Stimulated activated CD8-positive, alpha-beta memory T cell treated with anti-CD3 and anti-CD28 coated beads, Interleukin-4, amount 100 ng/mL, for 24 hours (primary cell): ENCODE measurements at regions not wholly inside any gene's neighbourhood (a gene's known extent, or its start where the extent isn't known, plus 50 kb on each side); places are given as distances from the start of the nearest gene placed in this dataset.
"Not testable (repeated sequence)": the region's sequence is repeated elsewhere in the genome, so short reads cannot be mapped to it uniquely, and the experiment has no call there.

Experiments used
- DNase-seq: peaks from one replicate; pipeline ENCODE4 v3.0.0-alpha.2; 2020; ENCODE audit warnings: low read depth

- DNase-seq: no peak
Observed at GRCh38 chr1:230556453-230556852, 85.8 kb upstream of the COG2 start.

DNA sequence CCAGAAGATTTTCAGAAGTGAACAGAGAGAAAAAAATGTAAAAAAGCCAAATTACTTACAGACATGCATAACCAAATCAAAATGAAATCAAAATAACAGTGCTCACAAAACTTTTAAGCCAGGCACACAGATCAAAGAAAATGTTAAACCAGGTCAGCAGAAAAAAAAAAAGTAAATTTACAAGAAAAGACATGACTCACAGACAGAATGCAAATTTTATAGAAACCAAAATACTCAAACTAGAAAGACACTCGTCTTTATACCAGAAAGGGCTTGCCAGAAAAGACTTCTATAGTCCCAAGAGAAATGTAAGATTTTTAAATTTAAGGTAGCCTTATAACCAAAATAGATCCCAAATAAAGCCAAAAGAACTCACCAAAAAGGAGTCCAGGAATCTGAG is 86.5 kb upstream of the COG2 start:
- no peak for DNase-seq

- DNase-seq: no peak
Observed at GRCh38 chr1:230552880-230553279, 89.4 kb upstream of the COG2 start.

DNA sequence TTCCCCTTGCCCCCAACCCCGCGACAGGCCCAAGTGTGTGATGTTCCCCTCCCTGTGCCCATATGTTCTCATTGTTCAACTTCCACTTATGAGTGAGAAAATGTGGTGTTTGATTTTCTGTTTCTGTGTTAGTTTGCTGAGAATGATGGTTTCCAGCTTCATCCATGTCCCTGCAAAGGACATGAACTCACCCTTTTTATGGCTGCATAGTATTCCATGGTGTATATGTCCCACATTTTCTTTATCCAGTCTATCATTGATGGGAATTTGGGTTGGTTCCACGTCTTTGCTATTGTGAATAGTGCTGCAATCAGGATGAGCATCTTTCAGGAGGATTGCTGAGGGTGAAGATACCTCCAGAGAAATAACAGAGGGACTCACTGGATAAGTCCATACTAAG is 91.3 kb upstream of the COG2 start:
- DNase-seq: not testable (repeated sequence)

DNA sequence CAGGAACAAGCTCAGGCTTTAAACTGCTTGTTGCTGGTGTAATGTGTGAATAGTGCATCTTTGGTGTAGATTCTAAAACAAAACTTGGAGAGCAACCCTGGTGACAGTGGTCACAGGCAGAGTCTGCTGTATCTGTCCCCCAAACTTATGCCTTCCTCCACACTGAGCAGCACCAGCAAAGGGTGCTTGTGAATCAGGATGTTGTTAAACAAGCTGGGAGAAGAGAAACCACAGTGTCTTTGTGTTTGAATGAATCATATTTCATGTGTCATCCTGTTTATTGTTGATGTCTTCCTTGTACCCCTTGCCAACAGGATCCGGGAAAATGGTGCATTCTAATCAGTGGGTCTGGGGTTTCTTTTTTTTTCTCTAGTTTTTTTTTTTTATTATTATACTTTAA is 91.9 kb upstream of the COG2 start:
- DNase-seq: no peak

DNA sequence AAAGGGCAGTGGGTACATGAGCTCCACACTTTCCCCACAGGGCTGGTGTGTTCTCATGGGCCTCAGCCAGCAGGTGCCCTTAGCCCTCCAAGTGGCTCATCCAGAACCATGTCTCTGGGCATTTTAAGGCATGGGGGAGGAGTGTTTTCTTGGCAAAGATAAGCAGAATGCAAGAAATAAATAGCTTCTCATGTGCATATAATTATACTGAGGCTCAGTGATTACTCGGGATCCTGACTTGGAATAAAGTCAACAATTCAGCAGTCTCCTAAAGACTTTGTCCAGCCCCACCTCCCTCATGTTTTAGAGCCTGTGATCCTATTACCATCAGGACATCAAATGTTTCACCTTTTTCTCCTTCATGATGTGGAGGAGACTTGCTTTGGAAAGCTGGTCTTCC is 92.7 kb upstream of the COG2 start:
- no peak for DNase-seq

DNA sequence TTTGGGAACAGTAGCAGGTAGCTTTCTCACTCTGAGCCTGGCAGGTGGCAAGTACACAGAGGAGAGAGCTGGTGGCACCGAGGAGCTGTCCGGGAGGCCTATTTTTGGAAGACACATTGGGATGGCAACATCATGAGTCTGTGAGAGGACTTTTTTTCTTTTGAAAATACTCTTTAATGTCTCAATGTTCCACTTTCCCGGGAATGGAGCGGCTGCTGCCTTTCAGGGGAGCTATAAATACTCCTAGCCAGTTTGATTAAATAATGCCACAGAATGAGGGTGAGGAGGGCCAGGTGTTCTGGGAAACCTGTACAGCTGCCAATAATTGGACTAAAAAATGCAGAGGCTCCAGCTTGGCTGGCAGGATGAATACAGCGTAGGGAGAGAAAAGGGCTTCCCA is 93.3 kb upstream of the COG2 start:
- no peak for DNase-seq

GRCh38 chr1:230548357-230548756 is 93.9 kb upstream of the COG2 start:
- DNase-seq: no peak

DNA sequence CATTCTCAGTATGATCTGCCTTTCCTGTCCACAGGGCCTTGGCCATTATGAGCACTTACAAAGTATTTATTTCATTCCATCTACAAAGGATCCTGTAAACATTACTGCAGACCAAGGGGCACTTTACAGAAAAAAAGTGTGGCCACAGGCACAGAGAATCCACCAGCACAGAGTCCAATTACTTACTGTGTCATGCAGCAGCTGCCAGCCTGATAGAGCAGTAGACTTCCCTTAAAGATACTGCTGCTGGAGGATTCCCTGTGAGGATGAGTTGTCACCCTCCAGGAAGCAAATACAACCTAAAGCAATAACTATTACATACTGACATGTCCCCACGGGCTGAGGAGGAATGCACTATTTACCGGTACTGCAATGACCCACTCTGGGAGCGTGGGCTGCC is 97.1 kb upstream of the COG2 start:
- DNase-seq: no peak

DNA sequence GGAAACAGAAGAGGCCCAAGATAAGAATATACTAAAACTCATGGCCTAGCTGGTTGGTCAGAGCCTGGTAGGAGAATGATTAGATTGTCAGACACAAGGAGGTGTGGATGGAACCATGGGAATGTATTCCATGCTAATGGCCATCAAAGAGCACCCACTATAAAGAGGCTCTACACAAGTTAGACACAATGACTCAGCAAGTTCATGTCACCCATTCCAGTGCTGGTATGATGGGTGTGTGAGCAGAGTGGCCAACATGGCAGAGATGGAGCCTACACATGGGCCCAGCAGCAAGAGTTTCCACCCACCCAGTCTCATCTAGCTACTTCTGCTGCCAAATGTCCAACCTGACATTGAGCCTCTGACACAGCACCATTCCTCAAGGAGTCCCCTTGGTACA is 97.5 kb upstream of the COG2 start:
- DNase-seq: no peak

GRCh38 chr1:230543085-230543484 is 99.2 kb upstream of the COG2 start:
- no peak for DNase-seq

DNA sequence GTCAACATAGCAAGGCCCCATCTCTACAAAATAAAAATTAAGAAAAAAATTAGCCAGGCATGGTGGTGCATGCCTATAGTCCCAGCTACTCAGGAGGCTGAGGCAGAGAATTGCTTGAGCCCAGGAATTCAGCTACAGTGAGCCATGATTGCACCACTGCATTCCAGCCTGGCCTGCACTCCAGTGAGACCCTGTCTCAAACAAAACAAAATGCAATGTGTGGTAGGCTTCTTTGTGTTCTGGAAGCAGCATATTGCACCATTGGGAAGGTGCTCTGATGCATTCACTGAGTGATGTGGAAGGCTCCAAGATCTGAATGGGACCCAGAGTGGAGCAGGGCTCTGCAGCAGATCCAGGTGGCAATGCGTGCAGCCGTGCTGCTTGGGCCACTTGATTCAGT is 99.6 kb upstream of the COG2 start:
- no peak for DNase-seq

DNA sequence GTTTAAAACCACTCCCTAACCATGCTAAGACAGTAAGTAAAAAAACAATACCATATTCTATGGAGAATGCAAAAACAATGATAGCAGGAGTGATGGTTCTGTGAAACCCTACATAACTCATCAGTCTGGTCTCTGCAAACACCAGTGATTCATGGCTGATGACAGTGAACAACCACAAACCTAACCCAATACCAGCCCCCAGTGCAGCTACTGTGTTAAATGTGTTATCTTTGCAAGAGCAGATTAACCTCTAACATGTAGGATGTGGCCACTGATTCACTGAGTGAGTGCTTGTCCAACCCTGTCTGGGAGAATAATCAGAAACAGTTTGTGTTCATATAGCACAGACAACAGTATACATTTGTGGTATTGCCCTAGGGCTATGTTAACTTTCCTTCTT is 100.2 kb upstream of the COG2 start:
- no peak for DNase-seq

DNA sequence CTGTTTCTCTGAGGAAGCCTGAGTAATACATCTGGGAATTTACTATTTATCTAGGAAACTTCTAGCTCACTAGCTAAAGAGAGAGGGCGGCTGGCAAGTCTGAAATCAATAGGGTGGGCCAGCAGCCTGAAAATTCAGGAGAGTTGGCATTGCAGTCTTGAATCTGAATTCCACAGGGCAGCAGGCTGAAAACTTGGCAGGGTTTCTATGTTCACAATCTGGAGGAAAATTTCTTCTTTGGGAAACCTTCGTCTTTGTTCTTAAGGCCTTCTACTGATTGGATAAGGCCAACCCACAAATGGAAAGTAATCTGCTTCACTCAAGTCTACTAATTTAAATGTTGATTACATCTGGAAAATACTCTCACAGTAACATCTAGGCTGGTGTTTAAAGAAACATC is 101.0 kb upstream of the COG2 start:
- DNase-seq: no peak

DNA sequence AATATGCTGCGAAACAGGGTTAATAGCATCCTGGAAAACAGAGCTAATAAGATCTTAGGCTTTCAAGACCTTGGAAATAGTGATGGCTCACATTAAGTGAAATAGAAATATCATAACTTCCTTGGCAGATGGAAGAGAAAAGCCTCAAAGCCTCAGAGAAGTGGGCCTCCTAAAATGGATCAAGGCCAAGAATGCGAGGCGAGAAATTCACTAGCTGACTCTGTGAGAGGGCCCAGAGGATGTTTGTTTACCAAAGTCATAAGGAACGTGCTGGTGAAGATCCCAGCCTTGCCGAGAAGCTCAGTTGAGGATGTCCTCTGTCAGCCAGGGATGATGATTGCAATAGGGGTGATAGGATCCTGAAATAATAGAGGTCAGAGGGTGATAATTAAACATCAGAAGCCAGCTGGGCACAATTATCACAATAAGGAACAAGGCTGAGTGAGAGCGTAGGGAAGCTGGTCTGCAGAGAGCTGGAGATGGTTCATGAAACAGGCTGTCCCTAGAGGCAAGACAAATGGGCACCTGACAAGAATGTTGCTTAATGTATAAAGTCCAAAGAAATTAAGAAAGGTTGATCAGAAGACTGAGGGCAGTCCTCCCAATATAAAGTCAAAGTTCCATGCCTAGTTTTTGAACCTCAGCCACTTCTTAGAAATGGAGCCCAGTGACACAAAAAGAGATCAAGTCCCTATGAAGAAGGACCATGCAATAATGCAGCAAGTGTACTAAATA is 101.7 kb upstream of the COG2 start:
- no peak for DNase-seq

DNA sequence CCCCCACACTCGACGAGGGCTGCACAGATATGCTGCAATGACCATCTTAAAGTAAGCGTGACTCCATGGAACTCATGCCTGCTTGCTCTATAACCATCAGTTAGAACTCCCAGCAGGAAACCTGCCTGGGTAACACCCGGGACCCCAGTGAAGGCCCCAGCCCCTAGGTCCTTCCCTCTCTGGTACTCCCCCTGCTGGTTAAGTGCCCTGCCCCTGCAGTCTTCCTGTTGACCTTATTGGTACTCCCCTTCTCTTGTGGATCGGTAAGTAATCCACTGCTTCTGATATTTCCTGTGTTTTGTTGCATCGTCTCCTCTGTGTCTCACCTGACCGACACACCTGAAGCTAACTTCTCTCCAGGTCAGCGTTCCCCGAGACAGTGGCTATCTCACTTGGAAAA is 104.8 kb upstream of the COG2 start:
- no peak for DNase-seq

GRCh38 chr1:230536641-230537155 is 105.6 kb upstream of the COG2 start:
- DNase-seq: no peak

- no peak for DNase-seq
Observed at GRCh38 chr1:230534224-230534623, 108.1 kb upstream of the COG2 start.

- DNase-seq: no peak
Observed at GRCh38 chr1:230531103-230531502, 105.0 kb upstream of the PGBD5 start.

- no peak for DNase-seq
Observed at GRCh38 chr1:230519246-230519645, 93.1 kb upstream of the PGBD5 start.

DNA sequence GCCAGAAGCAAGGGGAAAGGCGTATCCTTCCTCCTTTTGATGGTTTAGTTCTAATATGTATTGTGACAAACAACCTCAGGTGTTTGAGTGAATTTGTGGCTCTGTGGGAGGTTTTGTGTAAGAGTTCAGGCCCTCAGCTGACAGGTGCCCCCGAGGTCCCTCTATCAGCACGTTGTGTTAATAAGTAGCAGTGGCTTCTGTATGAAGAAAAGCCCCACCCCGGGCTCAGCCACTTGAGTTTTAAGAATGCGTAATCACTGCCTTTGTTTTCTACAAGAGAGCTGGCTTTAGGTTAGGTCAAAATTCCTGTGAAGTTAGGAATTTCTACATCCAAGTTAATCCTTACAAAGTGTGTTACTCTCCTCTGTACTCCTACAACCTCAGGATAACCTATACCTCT is 92.4 kb upstream of the PGBD5 start:
- DNase-seq: no peak

DNA sequence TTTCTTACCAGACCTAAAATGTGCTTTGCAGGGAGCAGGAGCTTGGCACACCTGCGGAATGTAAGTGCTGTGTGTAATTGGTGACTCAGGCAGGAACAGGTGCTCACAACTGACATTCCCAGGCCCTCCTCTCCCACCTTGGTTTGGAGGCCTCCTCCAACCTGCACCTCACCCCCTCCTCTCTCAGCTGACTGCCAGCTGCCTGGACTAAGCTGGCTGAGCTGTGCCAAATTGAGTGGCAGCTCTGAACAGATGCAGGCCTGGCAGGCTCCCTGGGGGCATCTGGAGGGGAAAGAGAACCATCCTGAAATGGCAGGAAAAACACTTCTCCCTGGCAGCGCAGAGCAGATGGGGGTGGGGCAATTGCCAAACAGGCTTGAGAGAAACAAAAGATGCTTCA is 91.7 kb upstream of the PGBD5 start:
- DNase-seq: no peak

DNA sequence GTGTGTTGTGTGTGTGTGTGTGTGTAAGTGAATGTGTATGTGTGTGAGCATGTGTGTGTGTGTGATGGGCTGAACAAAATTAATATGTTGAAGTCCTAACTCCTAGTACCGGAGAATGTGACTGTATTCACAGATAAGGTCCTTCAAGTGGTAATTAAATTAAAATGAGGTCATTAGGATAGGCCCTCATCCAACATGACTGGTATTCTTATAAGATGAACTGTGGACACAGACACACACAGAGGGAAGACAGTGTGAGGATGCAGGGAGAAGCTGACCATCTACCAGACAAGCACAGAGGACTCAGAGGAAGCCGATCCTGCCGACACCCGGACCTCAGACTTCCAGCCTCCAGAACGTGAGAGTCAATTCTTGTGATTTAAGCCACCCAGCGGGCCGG is 91.2 kb upstream of the PGBD5 start:
- no peak for DNase-seq

- DNase-seq: no peak
Observed at GRCh38 chr1:230516889-230517288, 90.8 kb upstream of the PGBD5 start.
